Stimulated activated CD8-positive, alpha-beta memory T cell treated with anti-CD3 and anti-CD28 coated beads, Interleukin-15, amount 100 ng/mL, for 4 hours (primary cell): ENCODE measurements at regions not wholly inside any gene's neighbourhood (a gene's known extent, or its start where the extent isn't known, plus 50 kb on each side); places are given as distances from the start of the nearest gene placed in this dataset.
"Not testable (repeated sequence)": the region's sequence is repeated elsewhere in the genome, so short reads cannot be mapped to it uniquely, and the experiment has no call there.

Experiments
- DNase-seq, 2 donors: peaks; one replicate each; pipeline ENCODE4 v3.0.0-alpha.2; 2020; ENCODE audit warnings: low read depth in 2 of 2

- not testable (repeated sequence) for DNase-seq
These were observed 138.4 kb downstream of the ADCYAP1 start for GRCh38 chr18:1043039-1043438.

GRCh38 chr18:1045658-1046057 lies 141.0 kb downstream of the ADCYAP1 start:
- no peak for DNase-seq

GRCh38 chr18:1047406-1047805 lies 142.7 kb downstream of the ADCYAP1 start:
- no peak for DNase-seq

- no peak for DNase-seq
These were observed 143.4 kb downstream of the ADCYAP1 start for GRCh38 chr18:1048032-1048431.

- no peak for DNase-seq
These were observed 144.5 kb downstream of the ADCYAP1 start for GRCh38 chr18:1049173-1049572.

GRCh38 chr18:1050012-1050657 lies 145.5 kb downstream of the ADCYAP1 start:
- DNase-seq = no peak

GRCh38 chr18:1052301-1052700 lies 147.6 kb downstream of the ADCYAP1 start:
- DNase-seq = no peak

GRCh38 chr18:1053331-1054315 lies 149.0 kb downstream of the ADCYAP1 start:
- no peak for DNase-seq

GRCh38 chr18:1056404-1056803 lies 151.7 kb downstream of the ADCYAP1 start:
- no peak for DNase-seq

- no peak for DNase-seq
These were observed 152.7 kb downstream of the ADCYAP1 start for GRCh38 chr18:1057367-1057766.

GRCh38 chr18:1062588-1062987 lies 157.9 kb downstream of the ADCYAP1 start:
- DNase-seq = no peak

- no peak for DNase-seq
These were observed 170.7 kb downstream of the ADCYAP1 start for GRCh38 chr18:1075322-1075721.

- DNase-seq = no peak
These were observed 171.2 kb downstream of the ADCYAP1 start for GRCh38 chr18:1075876-1076275.

GRCh38 chr18:1078301-1078700 lies 173.6 kb downstream of the ADCYAP1 start:
- no peak for DNase-seq

GRCh38 chr18:1083675-1084074 lies 179.0 kb downstream of the ADCYAP1 start:
- not testable (repeated sequence) for DNase-seq

GRCh38 chr18:1090758-1091157 lies 186.1 kb downstream of the ADCYAP1 start:
- DNase-seq = no peak

GRCh38 chr18:1092228-1092627 lies 187.6 kb downstream of the ADCYAP1 start:
- DNase-seq = no peak

- no peak for DNase-seq
These were observed 189.7 kb downstream of the ADCYAP1 start for GRCh38 chr18:1094409-1094808.

GRCh38 chr18:1097991-1098735 lies 193.5 kb downstream of the ADCYAP1 start:
- not testable (repeated sequence) for DNase-seq

- no peak for DNase-seq
These were observed 198.2 kb downstream of the ADCYAP1 start for GRCh38 chr18:1102848-1103247.

GRCh38 chr18:1103537-1103936 lies 198.9 kb downstream of the ADCYAP1 start:
- no peak for DNase-seq

GRCh38 chr18:1104181-1104881 lies 199.7 kb downstream of the ADCYAP1 start:
- DNase-seq = no peak
